GM18873 (cell line): ENCODE measurements at regions not wholly inside any gene's neighbourhood (a gene's known extent, or its start where the extent isn't known, plus 50 kb on each side); places are given as distances from the start of the nearest gene placed in this dataset.

Experiments
- ATAC-seq: cut with Tn5 transposase; IDR thresholded peaks from one replicate; pipeline ENCODE4 v1.9.1; 2021; ENCODE audit warnings: mild to moderate bottlenecking, moderate library complexity, moderate number of reproducible peaks; ENCODE audit not compliant: unreplicated experiment, low FRiP score

DNA sequence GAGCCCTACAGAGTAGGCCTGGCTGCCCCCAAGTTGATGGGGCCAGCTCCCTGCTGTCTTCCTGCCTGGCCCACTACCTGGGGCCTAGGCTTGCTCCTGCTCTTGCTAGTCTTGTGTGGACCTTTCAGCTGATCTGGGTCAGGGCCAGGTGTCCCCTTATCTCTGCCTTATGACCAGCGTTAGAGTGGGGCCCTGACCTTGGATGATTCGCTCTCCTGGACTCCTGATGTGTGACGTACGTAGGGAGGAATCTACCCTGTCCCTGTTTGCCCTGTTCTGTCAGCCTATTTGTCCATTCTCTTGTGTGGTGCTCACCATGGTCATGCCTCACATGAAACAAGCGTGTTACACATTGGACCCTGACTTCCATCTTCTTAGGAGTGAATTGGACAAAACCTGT is 571.8 kb downstream of the QKI start:
- no peak for ATAC-seq

DNA sequence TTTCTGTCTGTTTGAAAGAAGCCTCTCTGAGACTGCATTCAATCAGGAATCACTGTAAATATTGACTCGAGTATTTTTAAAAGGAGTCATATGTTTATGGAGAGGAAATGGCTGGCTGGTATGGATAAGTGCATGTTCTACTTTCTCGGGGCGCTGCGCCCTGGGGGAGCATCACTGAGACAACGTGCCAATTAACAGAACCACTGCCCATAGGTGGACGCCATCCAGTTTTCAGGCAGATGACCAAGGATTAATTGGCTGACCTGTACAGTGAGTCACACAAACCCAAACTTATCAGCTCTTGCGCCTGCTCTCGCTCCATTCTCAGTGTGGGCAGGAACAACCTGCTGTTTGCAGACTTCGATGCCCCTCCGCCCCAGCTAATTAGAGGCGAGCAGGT is 571.2 kb downstream of the QKI start:
- no peak for ATAC-seq

DNA sequence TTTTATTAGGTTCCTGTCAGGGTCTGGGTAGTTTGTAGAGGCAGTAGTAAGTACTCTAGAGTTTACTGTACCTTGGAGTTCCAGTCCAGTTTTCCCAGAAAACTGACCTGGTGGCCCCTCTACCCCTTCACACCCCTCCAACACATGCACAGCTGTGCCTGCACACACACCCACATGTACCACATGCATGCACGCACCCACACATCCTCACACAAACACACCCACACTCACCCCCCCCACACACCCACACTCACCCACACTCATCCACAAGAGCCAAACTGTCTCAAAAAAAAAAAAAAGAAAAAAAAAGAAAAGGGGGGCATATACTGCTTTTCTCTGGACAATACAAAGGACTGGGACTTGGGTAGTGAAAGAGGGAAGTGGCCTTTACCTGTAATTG is 570.5 kb downstream of the QKI start:
- no peak for ATAC-seq

DNA sequence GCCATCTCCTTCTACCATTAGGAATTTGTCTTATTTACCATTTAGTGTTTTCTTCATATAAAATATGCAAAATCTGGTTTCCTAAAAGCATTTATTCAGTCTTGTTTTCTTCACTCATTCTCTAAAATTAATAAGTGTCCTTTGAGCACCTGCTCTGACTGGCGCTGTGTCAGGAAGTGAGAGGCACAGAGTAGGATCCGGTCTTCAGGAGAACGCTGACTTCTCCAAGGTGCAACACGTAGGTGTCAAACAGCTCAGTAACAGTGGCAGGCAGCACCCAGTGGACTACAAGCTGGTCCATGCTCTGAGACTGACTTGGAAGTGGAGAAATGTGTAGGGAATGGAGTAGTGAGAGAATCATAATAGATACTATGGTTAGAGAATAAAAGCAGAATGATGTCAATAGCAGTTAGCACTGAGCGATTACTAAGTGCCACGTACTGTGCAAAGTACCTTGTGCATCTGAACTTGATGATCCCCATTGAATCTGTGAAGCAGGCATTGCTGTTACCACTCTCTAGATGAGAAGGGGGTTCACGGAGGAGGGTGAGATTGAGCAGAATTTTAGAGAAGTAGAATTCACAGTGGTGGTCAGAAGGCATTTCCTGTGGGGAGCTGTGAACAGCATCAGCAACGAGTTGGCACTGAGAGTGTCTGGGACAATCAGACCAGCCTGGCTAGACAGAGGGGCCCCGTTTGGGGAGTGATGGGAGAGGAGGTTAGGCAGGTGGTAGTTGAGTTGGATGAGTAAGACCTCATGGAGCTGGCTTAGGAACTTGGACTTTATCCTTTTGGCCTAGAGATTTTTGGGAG is 569.8 kb downstream of the QKI start:
- ATAC-seq, result no peak

DNA sequence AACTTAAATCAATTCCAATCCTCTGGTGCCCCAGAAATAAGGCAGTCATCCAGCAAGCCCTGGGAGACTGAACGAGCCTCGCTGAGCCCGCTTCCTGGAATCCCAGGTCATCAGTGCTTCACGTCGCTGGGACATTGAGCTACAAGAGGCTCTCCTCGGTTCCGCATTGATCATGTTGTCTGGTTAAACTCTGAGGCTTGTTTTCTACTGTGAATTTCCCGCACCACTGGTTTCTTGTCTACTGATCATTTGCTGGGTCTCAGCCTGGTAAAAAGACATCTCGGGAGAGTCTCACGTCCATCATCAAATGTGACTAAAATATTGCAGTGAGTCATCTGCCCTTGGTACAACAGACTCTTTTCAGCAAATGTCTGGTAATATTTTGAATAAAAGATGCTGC is 569.2 kb downstream of the QKI start:
- no peak for ATAC-seq

DNA sequence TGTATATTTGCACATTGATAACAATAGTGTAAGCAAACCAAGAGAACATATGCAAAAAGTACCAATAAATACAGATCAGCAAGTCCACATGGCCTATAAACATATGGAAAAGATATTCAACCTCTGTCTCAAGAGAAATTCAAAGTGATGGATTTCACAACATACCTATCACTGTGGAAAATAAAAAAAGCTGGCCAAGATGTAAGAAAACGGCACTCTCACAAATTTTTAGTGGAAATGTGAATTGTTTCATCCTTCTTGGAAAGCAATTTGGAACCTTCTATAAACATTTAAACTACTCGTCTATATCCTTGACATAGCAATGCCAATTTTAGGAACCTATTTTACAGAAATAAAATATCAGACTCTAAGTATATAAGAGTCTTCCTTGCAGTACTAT is 559.8 kb downstream of the QKI start:
- no peak for ATAC-seq

DNA sequence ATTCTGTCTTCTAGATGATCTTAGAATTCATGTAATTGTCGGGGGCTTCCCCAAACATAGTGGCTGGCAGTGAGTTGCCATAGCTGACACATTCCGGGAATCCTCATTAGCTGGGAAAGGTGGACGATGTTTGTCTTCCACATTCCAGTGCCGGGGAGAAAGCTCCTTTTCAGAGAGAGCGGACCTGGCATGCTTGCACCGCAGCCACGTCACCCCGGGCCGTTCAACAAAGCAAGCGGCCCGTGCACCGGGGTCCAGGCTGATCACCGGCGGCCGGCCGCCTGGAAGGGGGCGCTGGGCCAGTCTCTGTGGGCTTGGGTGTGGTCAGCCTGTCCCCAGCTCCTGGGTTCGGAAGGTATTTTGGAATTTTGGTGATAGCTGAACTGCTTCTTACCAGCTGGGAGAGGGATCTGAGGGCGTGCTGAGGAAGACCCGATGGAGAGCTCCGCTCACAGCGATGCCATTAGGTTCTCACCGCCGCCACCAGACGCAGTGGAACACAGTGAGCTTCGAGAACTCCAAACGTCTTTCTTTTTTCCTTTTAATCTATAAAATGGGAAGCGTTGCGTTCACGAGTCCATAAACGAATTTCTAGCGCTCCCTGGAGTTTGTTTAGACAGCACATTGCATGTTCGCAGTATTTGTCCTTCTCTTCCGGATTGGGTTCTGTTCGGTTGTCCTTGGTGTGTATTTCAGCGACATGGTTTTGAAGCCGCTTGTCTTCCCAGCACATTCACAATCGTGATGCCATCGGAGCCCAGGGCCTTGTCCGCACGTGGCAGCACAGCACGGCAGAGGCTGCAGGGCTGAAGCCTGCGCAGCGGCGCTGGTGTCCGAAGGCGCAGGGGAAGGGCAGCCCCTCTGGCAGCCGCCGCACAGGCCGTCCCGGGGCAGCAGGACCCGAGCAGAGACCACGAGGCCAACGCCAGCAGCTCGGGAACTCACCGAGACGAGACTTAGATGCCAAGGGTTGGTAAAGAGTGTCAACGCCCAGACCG is 557.6 kb downstream of the QKI start:
- no peak for ATAC-seq

DNA sequence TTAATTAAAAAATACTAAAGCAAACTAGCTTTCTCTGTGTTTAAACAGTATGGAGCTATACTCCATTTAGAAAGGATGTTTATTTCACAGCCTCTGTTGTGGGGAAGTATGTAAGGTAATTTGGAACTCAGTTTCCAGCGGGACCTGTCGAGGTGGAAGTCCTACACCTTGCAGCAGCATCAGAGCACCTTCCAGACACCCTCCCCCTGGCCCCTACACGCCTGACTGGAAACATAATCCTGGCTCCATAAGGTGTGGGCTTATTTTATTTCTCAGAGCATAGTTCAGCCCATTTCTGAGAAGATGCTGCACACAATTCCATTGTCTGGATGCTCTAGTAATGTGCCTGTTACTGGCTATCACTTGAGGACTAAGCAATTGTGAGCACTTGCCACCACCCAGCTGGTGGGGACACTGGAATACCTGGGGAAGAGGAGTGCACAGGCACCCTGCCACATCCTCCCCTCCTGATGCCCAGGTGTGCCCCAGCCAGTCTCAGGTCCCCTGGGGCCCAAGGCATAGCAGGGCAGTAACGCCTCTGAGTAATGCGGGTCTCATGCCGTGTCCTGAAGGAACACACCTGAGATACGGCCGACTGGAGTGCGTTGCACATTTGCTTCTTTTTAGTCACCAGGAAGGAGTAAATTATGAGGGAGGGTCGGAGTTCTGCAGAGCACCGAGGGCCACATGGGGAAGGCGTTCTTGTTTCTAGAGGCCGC is 556.5 kb downstream of the QKI start:
- no peak for ATAC-seq

DNA sequence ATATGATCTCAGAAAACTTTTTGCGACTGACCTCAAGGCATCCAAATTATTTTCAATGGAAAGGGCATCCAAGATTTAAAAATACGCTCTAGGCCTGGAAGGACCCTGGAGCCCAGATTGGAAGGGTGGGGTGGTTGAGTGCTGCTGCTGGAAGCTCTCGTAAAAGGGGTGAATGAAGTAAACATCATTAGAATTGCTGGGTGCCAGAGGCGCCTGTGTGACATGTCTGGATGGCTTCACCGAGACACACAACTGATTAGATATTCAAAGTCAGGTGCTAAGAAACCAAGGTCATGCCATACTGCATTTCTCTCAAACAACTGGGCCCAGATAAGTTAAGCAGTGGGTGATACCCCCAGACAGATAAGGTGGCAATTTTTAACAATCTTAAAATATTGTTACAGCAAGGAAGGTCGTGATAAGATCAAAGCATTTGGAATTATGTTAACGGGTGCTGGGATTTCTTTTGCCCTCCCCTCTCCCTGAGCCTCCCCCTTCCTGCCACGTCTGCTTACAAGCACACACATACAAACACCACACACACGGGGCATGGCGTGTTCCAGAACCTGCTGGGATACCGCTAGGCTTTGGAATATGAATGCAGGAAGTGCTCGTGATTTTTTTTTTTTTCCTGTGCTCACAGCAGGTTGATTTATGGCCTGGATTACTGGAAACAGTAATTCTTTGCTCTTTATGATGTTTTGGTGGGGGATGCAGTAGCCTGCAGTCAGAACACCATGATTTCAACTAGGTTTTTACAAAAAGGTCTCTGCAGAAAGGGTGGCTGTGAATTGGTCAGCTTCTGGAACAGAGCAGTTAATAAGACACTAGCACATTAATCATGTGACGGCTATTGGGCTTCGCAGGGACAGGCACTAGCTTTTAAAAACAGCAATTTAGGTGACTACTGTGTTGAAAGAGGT is 551.2 kb downstream of the QKI start:
- no peak for ATAC-seq

DNA sequence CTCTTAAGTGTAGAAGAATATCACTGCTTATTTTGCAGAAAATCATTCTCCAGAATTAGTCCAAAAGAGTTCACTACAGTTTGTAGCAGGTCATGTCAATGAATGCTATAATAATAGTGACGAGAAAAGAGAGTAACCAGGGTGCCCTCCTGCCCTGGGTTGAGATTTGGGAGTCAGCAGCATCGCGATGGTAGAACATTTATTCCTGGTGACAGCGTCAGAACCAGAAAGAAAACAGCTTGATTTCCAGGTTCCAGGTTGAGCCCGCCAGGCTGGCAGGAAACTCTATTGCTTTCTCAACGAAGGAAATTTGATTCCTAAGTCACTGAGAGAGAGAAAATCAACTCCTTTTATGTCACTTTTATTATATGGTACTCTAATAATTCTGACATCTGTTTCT is 550.3 kb downstream of the QKI start:
- no peak for ATAC-seq

DNA sequence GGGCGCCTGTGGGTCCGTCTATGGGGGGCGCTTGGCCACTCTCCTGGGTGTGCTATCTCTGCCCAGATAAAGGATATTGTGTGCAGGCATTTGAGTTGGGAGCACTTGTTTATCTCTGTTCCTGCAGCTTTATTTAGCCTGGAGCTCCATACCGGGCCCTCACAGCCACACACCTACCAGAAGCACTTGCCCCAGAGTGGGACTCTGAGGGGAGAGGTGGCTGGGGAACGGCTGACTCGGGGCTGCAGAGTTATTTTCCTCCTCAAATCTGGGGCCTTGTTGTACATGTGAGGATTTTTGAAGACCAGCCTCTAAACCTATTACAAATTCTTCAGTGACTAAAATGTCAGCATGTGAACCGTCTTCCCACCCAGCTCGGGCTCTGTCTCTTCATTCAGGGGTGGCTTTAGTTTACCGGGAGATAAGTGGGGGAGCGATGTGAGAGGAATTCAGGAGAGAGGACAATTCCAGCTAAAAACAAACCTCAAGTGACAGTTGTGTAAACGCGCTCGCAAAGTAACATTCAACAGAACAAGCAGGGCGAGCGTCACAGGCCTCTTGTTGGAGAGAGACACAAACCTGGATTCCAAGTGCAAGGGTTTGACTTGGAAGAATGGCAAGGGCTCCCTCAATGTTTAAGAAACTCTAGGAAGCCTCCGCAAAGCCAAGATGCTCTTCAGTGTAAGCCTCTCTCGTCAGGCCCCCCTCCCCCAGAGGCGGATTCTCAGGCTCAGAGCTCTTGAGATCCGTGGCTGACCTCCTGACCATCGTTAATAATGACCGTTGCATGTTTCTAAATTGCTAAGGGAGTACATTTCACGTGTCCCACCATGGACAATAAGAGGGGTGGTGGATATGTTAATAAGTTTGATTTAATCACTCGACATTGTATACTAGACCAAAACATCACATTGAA is 548.9 kb downstream of the QKI start:
- ATAC-seq, result no peak

DNA sequence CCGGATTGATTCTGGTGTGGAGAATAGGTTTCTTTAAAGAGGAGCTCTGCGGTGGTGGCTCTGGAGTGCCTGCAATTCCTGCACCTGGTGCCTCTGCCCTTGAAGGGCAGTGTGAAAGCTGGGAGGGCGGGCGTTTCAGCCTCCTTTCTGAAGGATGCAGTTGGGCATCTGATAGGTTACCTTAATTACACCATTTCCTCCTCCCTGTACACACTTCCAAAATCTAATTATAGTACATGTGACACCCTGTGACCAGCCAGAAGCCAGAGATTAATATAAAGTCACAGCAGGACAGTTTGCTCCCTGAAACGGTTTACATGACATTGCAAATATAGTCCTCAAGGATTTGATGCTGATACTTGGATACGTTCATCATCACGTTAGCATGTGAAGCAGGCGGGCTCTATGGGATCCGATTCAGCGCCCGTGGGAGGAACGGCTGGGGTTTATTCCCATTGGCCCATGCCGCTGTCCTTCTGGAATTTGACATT is 548.2 kb downstream of the QKI start:
- ATAC-seq, result no peak

DNA sequence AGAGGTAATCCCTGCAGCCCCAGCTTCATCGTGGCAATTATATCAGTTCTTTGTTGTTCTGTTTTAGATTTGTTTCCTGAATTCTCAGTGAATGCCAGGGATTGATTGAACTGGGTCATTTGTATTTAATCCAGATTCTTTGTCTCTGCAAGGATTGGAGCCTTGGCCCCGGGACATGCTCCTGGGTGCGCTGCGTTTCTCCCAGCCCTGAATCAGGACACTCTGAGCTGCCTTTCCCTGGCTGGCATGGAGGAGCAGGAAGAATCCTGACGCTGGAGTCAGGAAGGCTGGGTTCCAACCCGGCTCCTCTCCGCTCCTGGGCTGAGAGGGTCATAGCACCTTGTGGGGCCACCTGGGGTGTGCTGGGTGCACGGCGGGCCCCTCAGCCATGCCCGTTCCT is 545.6 kb downstream of the QKI start:
- no peak for ATAC-seq

DNA sequence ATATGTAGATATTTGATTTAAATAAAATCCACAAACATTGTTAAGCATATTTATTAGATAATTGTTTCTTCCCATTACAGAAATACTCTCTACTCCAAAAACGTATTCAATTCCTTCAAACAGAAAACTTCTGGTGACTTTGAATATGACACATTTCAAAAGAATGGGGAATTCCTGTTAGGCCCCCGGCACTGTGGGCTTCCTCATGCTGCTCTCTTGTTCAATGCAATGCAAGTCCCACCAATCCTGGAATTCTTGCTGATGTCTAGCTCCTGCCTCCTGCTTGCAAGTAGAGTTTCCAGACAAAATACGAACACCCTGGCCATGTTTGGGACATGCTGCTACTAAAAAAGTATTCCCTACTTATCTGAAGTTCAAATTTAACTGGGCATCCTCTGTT is 544.1 kb downstream of the QKI start:
- ATAC-seq, result no peak

DNA sequence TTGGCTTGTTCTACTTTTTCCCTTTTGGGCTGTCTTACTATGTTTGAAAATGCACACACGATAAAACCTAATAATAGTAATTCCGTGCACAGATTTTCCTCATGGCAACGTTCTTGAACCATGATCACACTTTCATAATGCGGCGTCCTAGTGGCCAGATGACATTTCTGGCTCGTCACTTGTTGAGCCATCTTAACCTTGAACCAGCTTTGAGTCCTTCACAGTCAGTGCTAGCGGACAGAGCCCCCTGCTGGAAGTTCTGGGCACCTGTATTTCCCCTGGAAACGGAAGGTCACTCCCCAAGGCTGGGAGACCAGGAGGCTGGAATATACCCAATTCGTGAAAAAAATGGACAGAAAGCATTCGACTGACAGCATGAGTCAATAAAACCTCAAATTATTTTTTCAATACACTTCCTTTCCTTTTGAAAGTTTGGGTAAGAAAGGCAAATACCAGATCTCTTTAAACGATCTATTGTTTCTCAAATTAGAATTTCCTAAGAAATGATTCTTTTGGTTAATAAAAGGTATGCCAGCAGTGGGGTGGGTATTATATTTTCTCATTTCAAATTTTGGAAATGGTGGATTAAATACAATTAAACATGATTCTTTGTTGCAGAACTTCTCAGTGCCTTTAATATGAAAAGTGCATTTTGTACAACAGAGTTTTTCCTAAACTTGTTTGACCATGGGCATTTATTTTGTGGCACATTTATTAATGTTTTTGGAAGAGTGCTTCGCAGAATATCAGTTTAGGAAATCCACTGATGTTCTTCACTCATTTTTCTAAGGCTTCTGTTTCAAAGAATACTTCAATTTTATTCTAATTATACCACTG is 542.3 kb downstream of the QKI start:
- ATAC-seq, result peak; percentile 96

DNA sequence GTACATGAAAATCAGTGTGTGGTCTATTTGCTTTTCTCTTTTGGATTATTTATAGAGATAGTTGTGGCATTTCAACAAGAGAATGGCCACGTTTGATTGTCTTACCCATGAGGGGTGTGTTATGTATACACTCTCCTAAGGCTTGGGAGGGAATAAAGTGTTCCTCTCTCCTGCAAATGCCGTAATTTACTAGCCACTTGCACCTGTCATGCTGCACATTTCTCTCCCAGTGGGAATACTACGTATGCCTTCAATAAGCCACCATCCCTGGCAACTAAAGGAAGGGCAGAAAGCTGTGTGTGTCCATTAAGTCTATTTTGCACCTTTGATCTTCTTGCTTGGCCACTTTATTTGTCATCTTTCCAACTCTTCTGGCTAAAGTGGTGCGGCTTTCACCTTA is 541.2 kb downstream of the QKI start:
- ATAC-seq, result no peak

DNA sequence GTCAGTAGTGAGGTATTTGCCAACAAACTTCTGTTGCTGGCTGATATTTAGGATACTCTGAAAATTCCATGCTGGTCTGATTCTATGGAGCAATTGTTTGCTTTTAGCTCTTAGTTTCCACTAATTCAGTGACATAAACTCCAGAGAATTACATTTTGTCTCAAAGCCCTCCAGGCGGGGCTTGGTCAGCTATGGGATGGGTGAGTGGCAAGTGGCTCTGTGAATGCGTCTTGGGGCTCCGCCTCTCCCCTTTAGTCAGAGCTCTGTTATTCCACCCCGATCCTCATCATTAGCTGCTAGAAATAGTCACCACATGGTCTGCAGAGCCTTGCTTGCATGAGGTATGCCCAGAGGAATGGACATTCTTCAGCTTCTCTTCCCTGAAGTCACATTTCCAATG is 540.6 kb downstream of the QKI start:
- ATAC-seq, result no peak
